HCT116 (cell line): ENCODE measurements at regions not wholly inside any gene's neighbourhood (a gene's known extent, or its start where the extent isn't known, plus 50 kb on each side); places are given as distances from the start of the nearest gene placed in this dataset.

ENCODE experiments used
- ATAC-seq: fragments of 200-7000 bp; cut with Tn5 transposase; 2 replicates; pipeline ENCODE4 v1.9.1; 2020; ENCODE audit warnings: mild to moderate bottlenecking, moderate library complexity
- BruUV-seq: library from RNA; stranded (reverse); fragments of 400-500 nt; replicated peaks from 2 replicates; lab custom pipeline; 2021; lab: Mats Ljungman, UMichigan
- CTCF ChIA-PET: fragments of 300-600 bp; sonication (Branson Sonifier 250); formaldehyde crosslinking; loops from one replicate; lab custom pipeline; 2021; ENCODE audit warnings: antibody characterized with exemption; lab: Charles Lee
- POLR2A ChIA-PET: fragments of 300-600, 350-600 bp; sonication (Branson Sonifier 250); formaldehyde crosslinking; loops from one replicate; lab custom pipeline; 2021; ENCODE audit warnings: antibody characterized with exemption; lab: Charles Lee
- RAD21 ChIA-PET, 2 experiments: fragments of 300-600 bp; sonication (Branson Sonifier 250); formaldehyde crosslinking; loops; one replicate each; lab custom pipeline; 2023; ENCODE audit warnings: low total read pairs in 2 of 2; ENCODE audit not compliant: uncharacterized antibody in 2 of 2, unreplicated experiment in 2 of 2, low non-redundant PET in 1 of 2; lab: Charles Lee
- DNase-seq: peaks from one replicate; pipeline ENCODE4 v3.0.0-alpha.2; 2010; ENCODE audit warnings: low read depth, low spot score
- H2AFZ ChIP-seq: fragments of 200-600 bp; shearing (Covaris generic), sonication (generic); 2 replicates; pipeline ENCODE4 v1.6.1; 2017; ENCODE audit warnings: low read depth, mixed run types, mixed read lengths, antibody characterized with exemption, low read length; ENCODE audit not compliant: poor library complexity, severe bottlenecking
- H3K27ac ChIP-seq: 2 replicates; pipeline ENCODE4 v1.5.1; 2012; ENCODE audit warnings: low read depth, low read length
- H3K27me3 ChIP-seq: fragments of 200-600 bp; sonication (generic); 2 replicates; pipeline ENCODE4 v1.6.1; 2016; ENCODE audit warnings: mixed run types, low read length, mixed read lengths; ENCODE audit not compliant: insufficient read depth
- H3K36me3 ChIP-seq, 2 experiments: fragments of 200-500 bp in 1 of 2; fragments of 200-600 bp in 1 of 2; sonication (Bioruptor generic) in 1 of 2; sonication (generic) in 1 of 2; 2 replicates each; pipeline versions ENCODE4 v1.5.1 to v1.6.1; 2014 to 2016; ENCODE audit warnings: low read length in 2 of 2, inconsistent platforms in 1 of 2, mixed read lengths in 1 of 2, mixed run types in 1 of 2; ENCODE audit not compliant: insufficient read depth in 2 of 2, control insufficient read depth in 1 of 2
- H3K4me1 ChIP-seq, 2 experiments: fragments of 200-600 bp in 1 of 2; sonication (generic) in 1 of 2; 2 replicates each; pipeline versions ENCODE4 v1.5.1 to v1.6.1; 2012 to 2017; ENCODE audit warnings: low read length in 2 of 2, inconsistent platforms in 1 of 2, mild to moderate bottlenecking in 1 of 2, mixed read lengths in 1 of 2, mixed run types in 1 of 2, moderate library complexity in 1 of 2; ENCODE audit not compliant: insufficient read depth in 2 of 2, control insufficient read depth in 1 of 2
- H3K4me2 ChIP-seq: fragments of 200-600 bp; sonication (generic); 2 replicates; pipeline ENCODE4 v1.6.1; 2017; ENCODE audit warnings: mixed run types, low read length, mixed read lengths
- H3K4me3 ChIP-seq, 2 experiments: fragments of 200-600 bp in 1 of 2; sonication (generic) in 1 of 2; replicated peaks in 1 of 2; 2 replicates each; pipeline ENCODE4 v1.5.1; 2011 to 2016; ENCODE audit warnings: low read length in 2 of 2, control low read depth in 1 of 2, low read depth in 1 of 2, mild to moderate bottlenecking in 1 of 2, mixed read lengths in 1 of 2, mixed run types in 1 of 2
- H3K79me2 ChIP-seq: fragments of 200-600 bp; sonication (generic); 2 replicates; pipeline ENCODE4 v1.6.1; 2017; ENCODE audit warnings: mild to moderate bottlenecking, mixed run types, low read length, moderate library complexity, mixed read lengths; ENCODE audit not compliant: insufficient read depth
- H3K9ac ChIP-seq: fragments of 200-600 bp; sonication (generic); 2 replicates; pipeline ENCODE4 v1.6.1; 2016; ENCODE audit warnings: low read length, mixed read lengths
- H3K9me2 ChIP-seq: fragments of 200-600 bp; sonication (generic), shearing (Covaris generic); 2 replicates; pipeline ENCODE4 v1.6.1; 2017; ENCODE audit warnings: mixed run types, mild to moderate bottlenecking, moderate library complexity; ENCODE audit not compliant: insufficient read depth
- H3K9me3 ChIP-seq, 2 experiments: fragments of 200-500 bp in 1 of 2; fragments of 200-600 bp in 1 of 2; sonication (Bioruptor generic) in 1 of 2; sonication (generic) in 1 of 2; 2 replicates each; pipeline ENCODE4 v1.6.1; 2014 to 2017; ENCODE audit warnings: low read length in 2 of 2, mixed read lengths in 2 of 2, inconsistent platforms in 1 of 2, low read depth in 1 of 2, mild to moderate bottlenecking in 1 of 2, mixed run types in 1 of 2, moderate library complexity in 1 of 2; ENCODE audit not compliant: control insufficient read depth in 1 of 2, insufficient read depth in 1 of 2
- H4K20me1 ChIP-seq: fragments of 200-600 bp; sonication (generic), shearing (Covaris generic); 2 replicates; pipeline ENCODE4 v1.6.1; 2017; ENCODE audit warnings: mixed run types, mild to moderate bottlenecking, moderate library complexity; ENCODE audit not compliant: insufficient read depth
- EZH2 ChIP-seq: fragments of 200-600 bp; sonication (generic); IDR thresholded peaks from 2 replicates; pipeline ENCODE4 v1.6.1; 2017; ENCODE audit warnings: antibody characterized with exemption, mixed run types
- EZH2phosphoT487 ChIP-seq: fragments of 200-600 bp; IDR thresholded peaks from 2 replicates; pipeline ENCODE4 v1.6.1; 2018; ENCODE audit warnings: antibody characterized with exemption, borderline replicate concordance
- FOSL1 ChIP-seq: IDR thresholded peaks from 2 replicates; pipeline ENCODE4 v1.6.1; 2012; ENCODE audit warnings: low read depth
- JUND ChIP-seq: IDR thresholded peaks from 2 replicates; pipeline ENCODE4 v1.6.1; 2012
- POLR2A ChIP-seq: IDR thresholded peaks from 2 replicates; pipeline ENCODE4 v1.7.0; 2011; ENCODE audit warnings: borderline replicate concordance; ENCODE audit not compliant: insufficient read depth, insufficient read length; ENCODE audit errors: extremely low read depth
- POLR2AphosphoS5 ChIP-seq: IDR thresholded peaks from 2 replicates; pipeline ENCODE4 v1.6.1; 2011; ENCODE audit warnings: mild to moderate bottlenecking, low read depth, low read length, moderate library complexity
- RAD21 ChIP-seq: IDR thresholded peaks from 2 replicates; pipeline ENCODE4 v1.6.1; 2012; ENCODE audit warnings: low read depth, mild to moderate bottlenecking
- TCF7L2 ChIP-seq: IDR thresholded peaks from 2 replicates; pipeline ENCODE4 v1.7.0; 2011; ENCODE audit warnings: borderline replicate concordance, inconsistent platforms; ENCODE audit not compliant: insufficient read depth, insufficient read length; ENCODE audit errors: extremely low read depth
- YY1 ChIP-seq: IDR thresholded peaks from 2 replicates; pipeline ENCODE4 v1.6.1; 2011; ENCODE audit warnings: low read length, low read depth, moderate library complexity, mild to moderate bottlenecking; ENCODE audit not compliant: insufficient replicate concordance; ENCODE audit errors: extremely low read depth
- ZFX ChIP-seq: fragments of 450-650 bp; IDR thresholded peaks from 2 replicates; pipeline ENCODE4 v1.6.1; 2017
- ZNF274 ChIP-seq: fragments of 200-500 bp; sonication (Bioruptor generic); IDR thresholded peaks from 2 replicates; pipeline ENCODE4 v1.6.1; 2014; ENCODE audit warnings: mild to moderate bottlenecking, low read depth, low read length, inconsistent platforms
- intact Hi-C: fragments of 100-400 bp; cut with micrococcal nuclease; formaldehyde crosslinking; loops from 2 replicates; pipeline ENCODE4 v1.10.0; 2022
- TF ChIP-seq, protein P1 (sequence below): IDR thresholded peaks from 2 replicates; pipeline ENCODE4 v1.6.1; 2012
- TF ChIP-seq, protein P2 (sequence below): IDR thresholded peaks from 2 replicates; pipeline ENCODE4 v1.6.1; 2012; ENCODE audit warnings: low read depth
- TF ChIP-seq, protein P3 (sequence below), 3 experiments: fragments of 200-600 bp in 1 of 3; sonication (generic) in 1 of 3; IDR thresholded peaks in 2 of 3; conservative IDR thresholded peaks in 1 of 3; 2 replicates each; pipeline ENCODE4 v1.5.1; 2012 to 2017; ENCODE audit warnings: low read depth in 2 of 3, low read length in 2 of 3, antibody characterized with exemption in 1 of 3, borderline replicate concordance in 1 of 3, control low read depth in 1 of 3, mild to moderate bottlenecking in 1 of 3, mixed read lengths in 1 of 3, mixed run types in 1 of 3, moderate library complexity in 1 of 3; ENCODE audit not compliant: insufficient read depth in 1 of 3
- TF ChIP-seq, protein P4 (sequence below): IDR thresholded peaks from 2 replicates; pipeline ENCODE4 v1.6.1; 2011; ENCODE audit warnings: mild to moderate bottlenecking, low read length, moderate library complexity; ENCODE audit not compliant: insufficient replicate concordance; ENCODE audit errors: extremely low read depth

DNA sequence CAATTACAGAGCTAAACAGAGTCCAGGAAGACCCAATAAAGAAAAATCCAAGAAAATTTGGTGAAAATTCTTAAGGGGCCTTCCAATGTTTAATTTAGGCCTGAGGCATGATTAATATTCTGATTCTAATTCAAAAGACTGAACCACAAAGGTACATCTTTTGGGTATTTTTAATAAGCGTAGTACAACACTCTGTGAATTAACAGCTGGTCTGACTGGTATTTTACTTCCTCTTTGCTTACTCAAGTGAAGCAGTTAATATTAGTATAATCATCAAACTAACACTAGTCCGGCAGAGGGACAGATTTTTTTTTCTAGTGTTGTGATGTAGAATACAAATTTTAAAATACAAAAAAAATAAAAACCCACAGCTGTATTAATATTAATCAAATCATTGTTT is 652.9 kb downstream of the NR4A2 start:
- Histone ChIP-seq H3K4me3 (no peak overlapping the region), H3K9me3 (no peaks in the 10 kb centered on the region), H4K20me1 (no peaks in the 10 kb centered on the region), H3K4me1 (no peaks in the 10 kb centered on the region), H3K9ac (no peak overlapping the region), H3K79me2 (no peaks in the 10 kb centered on the region), H3K4me2 (no peak overlapping the region), H3K27me3 (no peaks in the 10 kb centered on the region), H2AFZ (no peak overlapping the region), H3K27ac (no peak overlapping the region), H3K36me3 (no peaks in the 10 kb centered on the region), H3K9me2 (no peaks in the 10 kb centered on the region)
- intact Hi-C loops = no loop called here
- no peak for TF ChIP-seq ZNF274
- TF ChIP-seq, protein P1, sequence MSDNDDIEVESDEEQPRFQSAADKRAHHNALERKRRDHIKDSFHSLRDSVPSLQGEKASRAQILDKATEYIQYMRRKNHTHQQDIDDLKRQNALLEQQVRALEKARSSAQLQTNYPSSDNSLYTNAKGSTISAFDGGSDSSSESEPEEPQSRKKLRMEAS = no peak
- no peak for TF ChIP-seq EZH2
- TF ChIP-seq POLR2A = no peak
- TF ChIP-seq ZFX = no peak
- no peak for TF ChIP-seq FOSL1
- no peak for TF ChIP-seq RAD21
- TF ChIP-seq, protein P2, sequence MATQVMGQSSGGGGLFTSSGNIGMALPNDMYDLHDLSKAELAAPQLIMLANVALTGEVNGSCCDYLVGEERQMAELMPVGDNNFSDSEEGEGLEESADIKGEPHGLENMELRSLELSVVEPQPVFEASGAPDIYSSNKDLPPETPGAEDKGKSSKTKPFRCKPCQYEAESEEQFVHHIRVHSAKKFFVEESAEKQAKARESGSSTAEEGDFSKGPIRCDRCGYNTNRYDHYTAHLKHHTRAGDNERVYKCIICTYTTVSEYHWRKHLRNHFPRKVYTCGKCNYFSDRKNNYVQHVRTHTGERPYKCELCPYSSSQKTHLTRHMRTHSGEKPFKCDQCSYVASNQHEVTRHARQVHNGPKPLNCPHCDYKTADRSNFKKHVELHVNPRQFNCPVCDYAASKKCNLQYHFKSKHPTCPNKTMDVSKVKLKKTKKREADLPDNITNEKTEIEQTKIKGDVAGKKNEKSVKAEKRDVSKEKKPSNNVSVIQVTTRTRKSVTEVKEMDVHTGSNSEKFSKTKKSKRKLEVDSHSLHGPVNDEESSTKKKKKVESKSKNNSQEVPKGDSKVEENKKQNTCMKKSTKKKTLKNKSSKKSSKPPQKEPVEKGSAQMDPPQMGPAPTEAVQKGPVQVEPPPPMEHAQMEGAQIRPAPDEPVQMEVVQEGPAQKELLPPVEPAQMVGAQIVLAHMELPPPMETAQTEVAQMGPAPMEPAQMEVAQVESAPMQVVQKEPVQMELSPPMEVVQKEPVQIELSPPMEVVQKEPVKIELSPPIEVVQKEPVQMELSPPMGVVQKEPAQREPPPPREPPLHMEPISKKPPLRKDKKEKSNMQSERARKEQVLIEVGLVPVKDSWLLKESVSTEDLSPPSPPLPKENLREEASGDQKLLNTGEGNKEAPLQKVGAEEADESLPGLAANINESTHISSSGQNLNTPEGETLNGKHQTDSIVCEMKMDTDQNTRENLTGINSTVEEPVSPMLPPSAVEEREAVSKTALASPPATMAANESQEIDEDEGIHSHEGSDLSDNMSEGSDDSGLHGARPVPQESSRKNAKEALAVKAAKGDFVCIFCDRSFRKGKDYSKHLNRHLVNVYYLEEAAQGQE = no peak
- TF ChIP-seq, protein P3, sequence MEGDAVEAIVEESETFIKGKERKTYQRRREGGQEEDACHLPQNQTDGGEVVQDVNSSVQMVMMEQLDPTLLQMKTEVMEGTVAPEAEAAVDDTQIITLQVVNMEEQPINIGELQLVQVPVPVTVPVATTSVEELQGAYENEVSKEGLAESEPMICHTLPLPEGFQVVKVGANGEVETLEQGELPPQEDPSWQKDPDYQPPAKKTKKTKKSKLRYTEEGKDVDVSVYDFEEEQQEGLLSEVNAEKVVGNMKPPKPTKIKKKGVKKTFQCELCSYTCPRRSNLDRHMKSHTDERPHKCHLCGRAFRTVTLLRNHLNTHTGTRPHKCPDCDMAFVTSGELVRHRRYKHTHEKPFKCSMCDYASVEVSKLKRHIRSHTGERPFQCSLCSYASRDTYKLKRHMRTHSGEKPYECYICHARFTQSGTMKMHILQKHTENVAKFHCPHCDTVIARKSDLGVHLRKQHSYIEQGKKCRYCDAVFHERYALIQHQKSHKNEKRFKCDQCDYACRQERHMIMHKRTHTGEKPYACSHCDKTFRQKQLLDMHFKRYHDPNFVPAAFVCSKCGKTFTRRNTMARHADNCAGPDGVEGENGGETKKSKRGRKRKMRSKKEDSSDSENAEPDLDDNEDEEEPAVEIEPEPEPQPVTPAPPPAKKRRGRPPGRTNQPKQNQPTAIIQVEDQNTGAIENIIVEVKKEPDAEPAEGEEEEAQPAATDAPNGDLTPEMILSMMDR (IDR thresholded peaks at IDR 0.05 in 2 of 3, conservative IDR thresholded peaks at IDR 0.05 in 1 of 3; ENCODE audit: borderline replicate concordance in 1 of 3, insufficient read depth in 1 of 3, low read depth in 2 of 3, low read length in 2 of 3) = no peak
- no peak for TF ChIP-seq JUND
- no peak for TF ChIP-seq POLR2AphosphoS5
- TF ChIP-seq EZH2phosphoT487 = no peak
- TF ChIP-seq YY1 = no peak
- TF ChIP-seq TCF7L2 = no peak
- TF ChIP-seq, protein P4, sequence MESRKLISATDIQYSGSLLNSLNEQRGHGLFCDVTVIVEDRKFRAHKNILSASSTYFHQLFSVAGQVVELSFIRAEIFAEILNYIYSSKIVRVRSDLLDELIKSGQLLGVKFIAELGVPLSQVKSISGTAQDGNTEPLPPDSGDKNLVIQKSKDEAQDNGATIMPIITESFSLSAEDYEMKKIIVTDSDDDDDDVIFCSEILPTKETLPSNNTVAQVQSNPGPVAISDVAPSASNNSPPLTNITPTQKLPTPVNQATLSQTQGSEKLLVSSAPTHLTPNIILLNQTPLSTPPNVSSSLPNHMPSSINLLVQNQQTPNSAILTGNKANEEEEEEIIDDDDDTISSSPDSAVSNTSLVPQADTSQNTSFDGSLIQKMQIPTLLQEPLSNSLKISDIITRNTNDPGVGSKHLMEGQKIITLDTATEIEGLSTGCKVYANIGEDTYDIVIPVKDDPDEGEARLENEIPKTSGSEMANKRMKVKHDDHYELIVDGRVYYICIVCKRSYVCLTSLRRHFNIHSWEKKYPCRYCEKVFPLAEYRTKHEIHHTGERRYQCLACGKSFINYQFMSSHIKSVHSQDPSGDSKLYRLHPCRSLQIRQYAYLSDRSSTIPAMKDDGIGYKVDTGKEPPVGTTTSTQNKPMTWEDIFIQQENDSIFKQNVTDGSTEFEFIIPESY = no peak
- RAD21 ChIA-PET = no interaction called here
- POLR2A ChIA-PET = no interaction called here
- DNase-seq (no peak), ATAC-seq (no peak)
- BruUV-seq = no TSS peak
- CTCF ChIA-PET = no interaction called here
